22Rv1 (cell line): ENCODE measurements at regions not wholly inside any gene's neighbourhood (a gene's known extent, or its start where the extent isn't known, plus 50 kb on each side); places are given as distances from the start of the nearest gene placed in this dataset.

Source experiments
- CTCF ChIP-seq: fragments of 450-650 bp; IDR thresholded peaks from 2 replicates; pipeline ENCODE4 v1.5.1; 2017; ENCODE audit warnings: mild to moderate bottlenecking
- ZFX ChIP-seq: fragments of 450-650 bp; IDR thresholded peaks from 2 replicates; pipeline ENCODE4 v1.6.1; 2017; ENCODE audit warnings: antibody characterized with exemption, borderline replicate concordance

GRCh38 chr6:93017213-93017612 is 402.1 kb downstream of the EPHA7 start:
- peak; percentile 45; the same call in 1 of the 2 replicates for TF ChIP-seq CTCF
- TF ChIP-seq ZFX, result no peak
